Vagina (tissue), 2 donors: ENCODE measurements at regions not wholly inside any gene's neighbourhood (a gene's known extent, or its start where the extent isn't known, plus 50 kb on each side); places are given as distances from the start of the nearest gene placed in this dataset.
"Not testable (repeated sequence)": the region's sequence is repeated elsewhere in the genome, so short reads cannot be mapped to it uniquely, and the experiment has no call there.

Source experiments
- DNase-seq, 2 donors: peaks; one replicate each; pipeline ENCODE4 v3.0.0-alpha.2; 2017; ENCODE audit errors: extremely low spot score in 2 of 2
- H3K27ac ChIP-seq: fragments of 200-600 bp; sonication (generic); one replicate; pipeline ENCODE4 v1.5.1; 2019
- H3K27me3 ChIP-seq: fragments of 200-600 bp; sonication (generic); one replicate; pipeline ENCODE4 v1.5.1; 2019
- H3K36me3 ChIP-seq, 2 donors: fragments of 200-600 bp; sonication (generic); one replicate each; pipeline ENCODE4 v1.5.1; 2017 to 2019
- H3K4me1 ChIP-seq: fragments of 200-600 bp; sonication (generic); one replicate; pipeline ENCODE4 v1.5.1; 2019
- H3K4me3 ChIP-seq, 2 donors: fragments of 200-600 bp; sonication (generic); 1 replicate in 1 of 2; 2 replicates in 1 of 2; pipeline ENCODE4 v1.5.1; 2016 to 2019
- H3K9me3 ChIP-seq: fragments of 200-600 bp; sonication (generic); one replicate; pipeline ENCODE4 v1.5.1; 2019
- CTCF ChIP-seq, 3 experiments: fragments of 450-650 bp in 2 of 3; fragments of 200-600 bp in 1 of 3; sonication (generic) in 1 of 3; IDR thresholded peaks; one replicate each; pipeline ENCODE4 v1.5.1; 2017 to 2019; ENCODE audit warnings: antibody characterized with exemption in 3 of 3, mild to moderate bottlenecking in 2 of 3, moderate library complexity in 2 of 3
- POLR2A ChIP-seq, 2 donors: fragments of 450-650 bp; IDR thresholded peaks; one replicate each; pipeline ENCODE4 v1.6.1; 2017; ENCODE audit warnings: antibody characterized with exemption in 2 of 2, mild to moderate bottlenecking in 2 of 2, moderate library complexity in 2 of 2
- POLR2AphosphoS5 ChIP-seq, 2 donors: sonication (generic); formaldehyde crosslinking; IDR thresholded peaks; one replicate each; pipeline ENCODE4 v1.9.0; 2017; ENCODE audit warnings: antibody characterized with exemption in 2 of 2, mild to moderate bottlenecking in 2 of 2, low read depth in 1 of 2; ENCODE audit not compliant: insufficient read depth in 1 of 2
- intact Hi-C: fragments of 100-400 bp; cut with DNase I; formaldehyde crosslinking; loops from one replicate; pipeline ENCODE4 v1.15.1; 2023

GRCh38 chr2:146984014-146984413 lies 860.8 kb upstream of the ACVR2A start:
- Histone ChIP-seq H3K4me1 (peaks cover 24% of the 10 kb centered on the region), H3K27ac (no peak overlapping the region), H3K27me3 (no peaks in the 10 kb centered on the region), H3K9me3 (no peaks in the 10 kb centered on the region), H3K4me3 (no peak overlapping the region), H3K36me3 (no peaks in the 10 kb centered on the region)
- no peak for DNase-seq
- TF ChIP-seq CTCF (IDR thresholded peaks at IDR 0.05) (no peak), POLR2A (IDR thresholded peaks at IDR 0.05) (no peak), POLR2AphosphoS5 (IDR thresholded peaks at IDR 0.05; ENCODE audit: insufficient read depth in 1 of 2, low read depth in 1 of 2) (no peak)
- intact Hi-C loops: no loop called here

GRCh38 chr2:146982393-146982846 lies 862.4 kb upstream of the ACVR2A start:
- peak in 1 of 2 donors; percentile 93 for DNase-seq
- intact Hi-C loops: no loop called here

GRCh38 chr2:146981921-146982320 lies 862.9 kb upstream of the ACVR2A start:
- Histone ChIP-seq H3K36me3 (no peaks in the 10 kb centered on the region), H3K9me3 (no peaks in the 10 kb centered on the region)

More at GRCh38 chr2:146982393-146982846, 862.4 kb upstream of the ACVR2A start:
- no peaks in the 10 kb centered on the region for H3K36me3 ChIP-seq
- TF ChIP-seq CTCF (IDR thresholded peaks at IDR 0.05) (no peak), POLR2A (IDR thresholded peaks at IDR 0.05) (no peak), POLR2AphosphoS5 (IDR thresholded peaks at IDR 0.05; ENCODE audit: insufficient read depth in 1 of 2, low read depth in 1 of 2) (peak; percentile 26 to 57)
- no peaks in the 10 kb centered on the region for H3K27me3 ChIP-seq
- H3K27ac ChIP-seq: peak overlapping the region; percentile 48
- no peaks in the 10 kb centered on the region for H3K9me3 ChIP-seq
- no peak overlapping the region for H3K4me3 ChIP-seq
- H3K4me1 ChIP-seq: peaks cover 24% of the 10 kb centered on the region

GRCh38 chr2:146979746-146980145 lies 865.1 kb upstream of the ACVR2A start:
- Histone ChIP-seq H3K36me3 (no peaks in the 10 kb centered on the region), H3K4me3 (no peak overlapping the region), H3K27ac (no peak overlapping the region), H3K9me3 (no peaks in the 10 kb centered on the region), H3K4me1 (peaks cover 11% of the 10 kb centered on the region), H3K27me3 (no peaks in the 10 kb centered on the region)
- TF ChIP-seq CTCF (IDR thresholded peaks at IDR 0.05): no peak
- TF ChIP-seq POLR2A (IDR thresholded peaks at IDR 0.05): no peak
- TF ChIP-seq POLR2AphosphoS5 (IDR thresholded peaks at IDR 0.05; ENCODE audit: insufficient read depth in 1 of 2, low read depth in 1 of 2): no peak
- intact Hi-C loops: no loop called here
- no peak for DNase-seq

More at GRCh38 chr2:146981921-146982320, 862.9 kb upstream of the ACVR2A start:
- H3K27ac ChIP-seq: peak overlapping the region; percentile 21
- H3K27me3 ChIP-seq: no peaks in the 10 kb centered on the region
- intact Hi-C loops: no loop called here
- DNase-seq: no peak
- no peak for TF ChIP-seq CTCF (IDR thresholded peaks at IDR 0.05)
- no peak for TF ChIP-seq POLR2AphosphoS5 (IDR thresholded peaks at IDR 0.05; ENCODE audit: insufficient read depth in 1 of 2, low read depth in 1 of 2)
- TF ChIP-seq POLR2A (IDR thresholded peaks at IDR 0.05): no peak
- H3K4me1 ChIP-seq: peaks cover 24% of the 10 kb centered on the region
- no peak overlapping the region for H3K4me3 ChIP-seq

- intact Hi-C loops: no loop called here
- Histone ChIP-seq H3K27ac (no peak overlapping the region), H3K36me3 (no peaks in the 10 kb centered on the region), H3K27me3 (no peaks in the 10 kb centered on the region), H3K4me1 (peaks cover 11% of the 10 kb centered on the region), H3K4me3 (no peak overlapping the region), H3K9me3 (no peaks in the 10 kb centered on the region)
- no peak for DNase-seq
- TF ChIP-seq POLR2AphosphoS5 (IDR thresholded peaks at IDR 0.05; ENCODE audit: insufficient read depth in 1 of 2, low read depth in 1 of 2): no peak
- no peak for TF ChIP-seq CTCF (IDR thresholded peaks at IDR 0.05)
- no peak for TF ChIP-seq POLR2A (IDR thresholded peaks at IDR 0.05)
Measured at GRCh38 chr2:146978577-146979555, 866.0 kb upstream of the ACVR2A start.

- intact Hi-C loops, H3K36me3 ChIP-seq, H3K27ac ChIP-seq, H3K9me3 ChIP-seq, H3K4me1 ChIP-seq, H3K4me3 ChIP-seq, H3K27me3 ChIP-seq, DNase-seq: not testable (repeated sequence)
Measured at GRCh38 chr2:146970981-146971380, 873.8 kb upstream of the ACVR2A start.

GRCh38 chr2:146969703-146970102 lies 875.1 kb upstream of the ACVR2A start:
- H3K4me3 ChIP-seq, intact Hi-C loops, DNase-seq, H3K4me1 ChIP-seq, H3K27me3 ChIP-seq, H3K36me3 ChIP-seq, H3K27ac ChIP-seq, H3K9me3 ChIP-seq: not testable (repeated sequence)
